Stomach (tissue), 8 donors: ENCODE measurements at regions not wholly inside any gene's neighbourhood (a gene's known extent, or its start where the extent isn't known, plus 50 kb on each side); places are given as distances from the start of the nearest gene placed in this dataset.

ENCODE experiments used
- DNase-seq, 2 donors: peaks; one replicate each; pipeline versions ENCODE4 v3.0.0 to v3.0.0-alpha.2; 2013 to 2019
- H3K27ac ChIP-seq, 5 donors: fragments of 200-600 bp in 4 of 5; sonication (generic) in 4 of 5; one replicate each; pipeline ENCODE4 v1.5.1; 2013 to 2019; ENCODE audit warnings: mild to moderate bottlenecking in 1 of 5, moderate library complexity in 1 of 5
- H3K27me3 ChIP-seq, 3 donors: fragments of 200-600 bp; sonication (generic); one replicate each; pipeline ENCODE4 v1.5.1; 2017 to 2019; ENCODE audit warnings: mixed run types in 1 of 3
- H3K36me3 ChIP-seq, 4 donors: fragments of 200-600 bp; sonication (generic); 1 replicate in 3 of 4; 2 replicates in 1 of 4; pipeline ENCODE4 v1.5.1; 2016 to 2019
- H3K4me1 ChIP-seq, 4 donors: fragments of 200-600 bp; sonication (generic); one replicate each; pipeline ENCODE4 v1.5.1; 2016 to 2019
- H3K4me3 ChIP-seq, 4 donors: fragments of 200-600 bp; sonication (generic) in 3 of 4; one replicate each; pipeline ENCODE4 v1.5.1; 2016 to 2019; ENCODE audit warnings: mild to moderate bottlenecking in 1 of 4
- H3K9me3 ChIP-seq, 4 donors: fragments of 200-600 bp; sonication (generic); one replicate each; pipeline ENCODE4 v1.5.1; 2016 to 2019
- CTCF ChIP-seq, 7 experiments: fragments of 450-650 bp in 4 of 7; fragments of 200-600 bp in 3 of 7; sonication (generic) in 3 of 7; IDR thresholded peaks; one replicate each; pipeline ENCODE4 v1.5.1; 2016 to 2019; ENCODE audit warnings: antibody characterized with exemption in 7 of 7, control low read depth in 2 of 7, mild to moderate bottlenecking in 1 of 7
- EP300 ChIP-seq: sonication (generic); formaldehyde crosslinking; IDR thresholded peaks from one replicate; pipeline ENCODE4 v1.6.1; 2017; ENCODE audit warnings: antibody characterized with exemption
- POLR2A ChIP-seq, 4 donors: fragments of 450-650 bp; IDR thresholded peaks; one replicate each; pipeline ENCODE4 v1.6.1; 2016; ENCODE audit warnings: antibody characterized with exemption in 4 of 4, control low read depth in 2 of 4, mild to moderate bottlenecking in 1 of 4, moderate library complexity in 1 of 4
- POLR2AphosphoS5 ChIP-seq, 3 donors: sonication (generic); formaldehyde crosslinking; IDR thresholded peaks; one replicate each; pipeline ENCODE4 v1.6.1; 2016; ENCODE audit warnings: antibody characterized with exemption in 3 of 3
- WGBS, 5 donors: extraction: QIAGEN DNeasy Blood & Tissue Kit in 3 of 5; methylation state at CpG; one replicate each; pipeline versions ENCODE4 v1.1.5 to v1.1.7; 2013 to 2018; 5-methylcytosine and 5-hydroxymethylcytosine counted together
- intact Hi-C: fragments of 100-400 bp; cut with DNase I; formaldehyde crosslinking; loops from one replicate; pipeline ENCODE4 v1.15.1; 2023; ENCODE audit warnings: low total_unique reads
- donor health status: healthy with polysubstance abuse.
- donor health status: Bipolar disorder and iron deficiency.
- donor health status: healthy.

- DNase-seq = no peak
- Histone ChIP-seq H3K36me3 (no peaks in the 10 kb centered on the region), H3K4me3 (no peak overlapping the region), H3K27me3 (no peaks in the 10 kb centered on the region), H3K4me1 (no peaks in the 10 kb centered on the region), H3K27ac (no peak overlapping the region), H3K9me3 (peaks cover 0 to 12% (median 2%) of the 10 kb centered on the region in 4 donors)
- WGBS, 5 donors = 52 to 79% (median 64%) methylated on average over 2 of the region's 2 CpGs
- no peak for TF ChIP-seq POLR2AphosphoS5 (IDR thresholded peaks at IDR 0.05)
- no peak for TF ChIP-seq EP300
- no peak for TF ChIP-seq CTCF (IDR thresholded peaks at IDR 0.05)
- TF ChIP-seq POLR2A (IDR thresholded peaks at IDR 0.05) = no peak
- intact Hi-C loops = no loop called here
Observed at GRCh38 chr4:180770265-180770664, 1472.9 kb upstream of the TENM3 start.

- intact Hi-C loops = no loop called here
- no peak for DNase-seq
- peaks cover 0 to 5% (median 0%) of the 10 kb centered on the region in 4 donors for H3K9me3 ChIP-seq
- H3K27me3 ChIP-seq = no peaks in the 10 kb centered on the region
- no peaks in the 10 kb centered on the region for H3K4me1 ChIP-seq
- H3K27ac ChIP-seq = no peak overlapping the region
- TF ChIP-seq EP300 (no peak), POLR2AphosphoS5 (IDR thresholded peaks at IDR 0.05) (no peak), CTCF (IDR thresholded peaks at IDR 0.05) (no peak), POLR2A (IDR thresholded peaks at IDR 0.05) (no peak)
- H3K36me3 ChIP-seq = no peaks in the 10 kb centered on the region
- no peak overlapping the region for H3K4me3 ChIP-seq
- 90 to 94% (median 93%) methylated on average over 5 of the region's 5 CpGs for WGBS, 5 donors
Observed at GRCh38 chr4:180784940-180785339, 1458.3 kb upstream of the TENM3 start.

GRCh38 chr4:180788729-180789128 is 1454.5 kb upstream of the TENM3 start:
- WGBS, 5 donors = 83 to 93% (median 89%) methylated on average over 8 of the region's 8 CpGs
- Histone ChIP-seq H3K27ac (no peak overlapping the region), H3K36me3 (no peaks in the 10 kb centered on the region), H3K9me3 (peaks cover 0 to 5% (median 0%) of the 10 kb centered on the region in 4 donors), H3K4me1 (no peaks in the 10 kb centered on the region), H3K4me3 (no peak overlapping the region), H3K27me3 (no peaks in the 10 kb centered on the region)
- TF ChIP-seq EP300 = no peak
- TF ChIP-seq CTCF (IDR thresholded peaks at IDR 0.05) = no peak
- TF ChIP-seq POLR2AphosphoS5 (IDR thresholded peaks at IDR 0.05) = no peak
- TF ChIP-seq POLR2A (IDR thresholded peaks at IDR 0.05) = no peak
- no peak for DNase-seq
- intact Hi-C loops = no loop called here

GRCh38 chr4:180789929-180790328 is 1453.3 kb upstream of the TENM3 start:
- 84 to 93% (median 87%) methylated on average over 6 of the region's 6 CpGs for WGBS, 5 donors
- no peaks in the 10 kb centered on the region for H3K36me3 ChIP-seq
- TF ChIP-seq POLR2AphosphoS5 (IDR thresholded peaks at IDR 0.05) (no peak), CTCF (IDR thresholded peaks at IDR 0.05) (no peak), EP300 (no peak), POLR2A (IDR thresholded peaks at IDR 0.05) (no peak)
- intact Hi-C loops = no loop called here
- no peaks in the 10 kb centered on the region for H3K27me3 ChIP-seq
- no peaks in the 10 kb centered on the region for H3K4me1 ChIP-seq
- peaks cover 0 to 2% (median 0%) of the 10 kb centered on the region in 4 donors for H3K9me3 ChIP-seq
- no peak overlapping the region for H3K4me3 ChIP-seq
- no peak overlapping the region for H3K27ac ChIP-seq
- no peak for DNase-seq
